A673 (cell line): ENCODE measurements at regions not wholly inside any gene's neighbourhood (a gene's known extent, or its start where the extent isn't known, plus 50 kb on each side); places are given as distances from the start of the nearest gene placed in this dataset.

Source experiments
- EZH2 ChIP-seq: fragments of 200-600 bp; sonication (generic); IDR thresholded peaks from 2 replicates; pipeline ENCODE4 v1.6.1; 2017; ENCODE audit warnings: borderline replicate concordance, low read depth, mild to moderate bottlenecking, mixed read lengths, antibody characterized with exemption, low read length; ENCODE audit not compliant: poor library complexity, severe bottlenecking
- TF ChIP-seq, protein P1 (sequence below): fragments of 300-800, 200-600 bp; sonication (generic); conservative IDR thresholded peaks from 2 replicates; pipeline ENCODE4 v1.5.1; 2017; ENCODE audit warnings: low read depth, mild to moderate bottlenecking, antibody characterized with exemption, low read length, moderate library complexity, mixed read lengths

DNA sequence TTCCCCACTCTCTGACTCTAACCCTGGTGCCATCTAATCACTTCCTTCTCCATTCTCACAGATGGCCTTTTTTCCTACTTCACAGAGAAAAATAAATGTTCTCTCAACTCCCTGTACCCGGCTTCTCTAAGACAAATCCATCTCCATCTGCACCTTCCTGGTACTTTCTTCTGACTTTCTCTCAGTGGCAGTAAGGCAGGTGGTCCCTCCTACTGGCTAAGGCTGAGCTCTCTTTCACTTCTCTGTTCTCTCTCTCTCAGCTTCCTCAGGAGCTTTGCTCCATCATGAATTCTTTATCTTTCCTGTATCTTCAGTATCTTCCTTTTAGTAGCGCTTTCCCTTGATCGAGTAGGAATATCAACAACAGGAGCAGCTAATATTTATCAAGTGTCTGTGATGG, 421.6 kb downstream of the TMEM135 start:
- no peak for TF ChIP-seq EZH2
- TF ChIP-seq, protein P1, sequence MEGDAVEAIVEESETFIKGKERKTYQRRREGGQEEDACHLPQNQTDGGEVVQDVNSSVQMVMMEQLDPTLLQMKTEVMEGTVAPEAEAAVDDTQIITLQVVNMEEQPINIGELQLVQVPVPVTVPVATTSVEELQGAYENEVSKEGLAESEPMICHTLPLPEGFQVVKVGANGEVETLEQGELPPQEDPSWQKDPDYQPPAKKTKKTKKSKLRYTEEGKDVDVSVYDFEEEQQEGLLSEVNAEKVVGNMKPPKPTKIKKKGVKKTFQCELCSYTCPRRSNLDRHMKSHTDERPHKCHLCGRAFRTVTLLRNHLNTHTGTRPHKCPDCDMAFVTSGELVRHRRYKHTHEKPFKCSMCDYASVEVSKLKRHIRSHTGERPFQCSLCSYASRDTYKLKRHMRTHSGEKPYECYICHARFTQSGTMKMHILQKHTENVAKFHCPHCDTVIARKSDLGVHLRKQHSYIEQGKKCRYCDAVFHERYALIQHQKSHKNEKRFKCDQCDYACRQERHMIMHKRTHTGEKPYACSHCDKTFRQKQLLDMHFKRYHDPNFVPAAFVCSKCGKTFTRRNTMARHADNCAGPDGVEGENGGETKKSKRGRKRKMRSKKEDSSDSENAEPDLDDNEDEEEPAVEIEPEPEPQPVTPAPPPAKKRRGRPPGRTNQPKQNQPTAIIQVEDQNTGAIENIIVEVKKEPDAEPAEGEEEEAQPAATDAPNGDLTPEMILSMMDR, result no peak
